ENCODE measurements at regions not wholly inside any gene's neighbourhood (a gene's known extent, or its start where the extent isn't known, plus 50 kb on each side); places are given as distances from the start of the nearest gene placed in this dataset.
A peak's percentile ranks its signal among the peaks of the same experiment; 100 is the strongest.

DNA sequence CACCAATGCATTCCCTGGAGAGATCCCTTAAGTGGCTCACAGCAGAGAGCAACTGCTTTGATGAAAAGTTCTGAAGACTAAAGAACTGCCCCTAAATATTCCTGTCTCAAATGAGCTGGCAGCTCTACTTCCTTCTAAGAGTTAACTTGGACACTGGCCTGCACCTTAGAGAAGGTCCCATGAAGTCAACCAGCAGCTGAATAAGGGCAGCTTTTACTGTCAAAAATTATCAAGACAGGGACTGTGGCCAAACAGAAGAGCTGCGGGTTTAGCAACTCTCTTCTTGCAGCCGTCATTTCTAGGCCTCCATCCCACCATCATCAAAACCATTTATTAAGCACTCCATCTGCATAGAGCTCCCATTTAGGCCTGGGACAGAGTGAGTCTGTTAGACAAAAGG is 491.1 kb upstream of the TSHZ3 start:
- Histone ChIP-seq H3K4me1 (ENCODE audit: control insufficient read depth in 5 of 5, insufficient read depth in 5 of 5, low read length in 5 of 5) (peaks cover 0 to 27% (median 9%) of the 10 kb centered on the region in 5 donors), H3K36me3 (ENCODE audit: control insufficient read depth in 4 of 4, insufficient read depth in 4 of 4, low read length in 4 of 4) (peaks cover 0 to 12% (median 4%) of the 10 kb centered on the region in 4 donors), H3K27ac (ENCODE audit: low read depth in 1 of 2, low read length in 1 of 2) (no peak overlapping the region), H3K27me3 (ENCODE audit: control insufficient read depth in 3 of 3, insufficient read depth in 3 of 3, low read length in 2 of 3) (no peaks in the 10 kb centered on the region), H3K4me3 (no peak overlapping the region), H3K9me3 (ENCODE audit: control insufficient read depth in 4 of 4, insufficient read depth in 3 of 4, low read length in 3 of 4) (peaks cover 0 to 13% (median 5%) of the 10 kb centered on the region in 4 donors), H3K9ac (ENCODE audit: insufficient read depth in 1 of 2, low read length in 2 of 2) (no peak overlapping the region)
- 84 to 89% methylated on average over 2 of the region's 2 CpGs for WGBS, 2 donors
- ATAC-seq (ENCODE audit: insufficient read depth, low FRiP score) (no peak), DNase-seq (peak; percentile 33 to 84 (median 69))
- TF ChIP-seq, protein P1, sequence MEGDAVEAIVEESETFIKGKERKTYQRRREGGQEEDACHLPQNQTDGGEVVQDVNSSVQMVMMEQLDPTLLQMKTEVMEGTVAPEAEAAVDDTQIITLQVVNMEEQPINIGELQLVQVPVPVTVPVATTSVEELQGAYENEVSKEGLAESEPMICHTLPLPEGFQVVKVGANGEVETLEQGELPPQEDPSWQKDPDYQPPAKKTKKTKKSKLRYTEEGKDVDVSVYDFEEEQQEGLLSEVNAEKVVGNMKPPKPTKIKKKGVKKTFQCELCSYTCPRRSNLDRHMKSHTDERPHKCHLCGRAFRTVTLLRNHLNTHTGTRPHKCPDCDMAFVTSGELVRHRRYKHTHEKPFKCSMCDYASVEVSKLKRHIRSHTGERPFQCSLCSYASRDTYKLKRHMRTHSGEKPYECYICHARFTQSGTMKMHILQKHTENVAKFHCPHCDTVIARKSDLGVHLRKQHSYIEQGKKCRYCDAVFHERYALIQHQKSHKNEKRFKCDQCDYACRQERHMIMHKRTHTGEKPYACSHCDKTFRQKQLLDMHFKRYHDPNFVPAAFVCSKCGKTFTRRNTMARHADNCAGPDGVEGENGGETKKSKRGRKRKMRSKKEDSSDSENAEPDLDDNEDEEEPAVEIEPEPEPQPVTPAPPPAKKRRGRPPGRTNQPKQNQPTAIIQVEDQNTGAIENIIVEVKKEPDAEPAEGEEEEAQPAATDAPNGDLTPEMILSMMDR (IDR thresholded peaks at IDR 0.05; ENCODE audit: control extremely low read depth, extremely low read depth) = no peak

- Histone ChIP-seq H3K27me3 (ENCODE audit: control insufficient read depth in 3 of 3, insufficient read depth in 3 of 3, low read length in 2 of 3) (no peaks in the 10 kb centered on the region), H3K4me1 (ENCODE audit: control insufficient read depth in 5 of 5, insufficient read depth in 5 of 5, low read length in 5 of 5) (peaks cover 0 to 27% (median 9%) of the 10 kb centered on the region in 5 donors), H3K36me3 (ENCODE audit: control insufficient read depth in 4 of 4, insufficient read depth in 4 of 4, low read length in 4 of 4) (peaks cover 0 to 10% (median 4%) of the 10 kb centered on the region in 4 donors), H3K27ac (ENCODE audit: low read depth in 1 of 2, low read length in 1 of 2) (no peak overlapping the region), H3K9me3 (ENCODE audit: control insufficient read depth in 4 of 4, insufficient read depth in 3 of 4, low read length in 3 of 4) (peaks cover 0 to 10% (median 3%) of the 10 kb centered on the region in 4 donors), H3K4me3 (no peak overlapping the region), H3K9ac (ENCODE audit: insufficient read depth in 1 of 2, low read length in 2 of 2) (no peak overlapping the region)
- ATAC-seq (ENCODE audit: insufficient read depth, low FRiP score) (no peak), DNase-seq (no peak)
- TF ChIP-seq, protein P1 (IDR thresholded peaks at IDR 0.05; ENCODE audit: control extremely low read depth, extremely low read depth) = no peak
- WGBS, 2 donors = 71 to 92% methylated on average over 1 of the region's 1 CpG
These were observed 492.5 kb upstream of the TSHZ3 start for GRCh38 chr19:31841755-31842154.

GRCh38 chr19:31863122-31863521 is 482.3 kb upstream of the ZNF507 start:
- TF ChIP-seq, protein P1 (IDR thresholded peaks at IDR 0.05; ENCODE audit: control extremely low read depth, extremely low read depth) = no peak
- WGBS, 2 donors = 87 to 91% methylated on average over 3 of the region's 3 CpGs

DNA sequence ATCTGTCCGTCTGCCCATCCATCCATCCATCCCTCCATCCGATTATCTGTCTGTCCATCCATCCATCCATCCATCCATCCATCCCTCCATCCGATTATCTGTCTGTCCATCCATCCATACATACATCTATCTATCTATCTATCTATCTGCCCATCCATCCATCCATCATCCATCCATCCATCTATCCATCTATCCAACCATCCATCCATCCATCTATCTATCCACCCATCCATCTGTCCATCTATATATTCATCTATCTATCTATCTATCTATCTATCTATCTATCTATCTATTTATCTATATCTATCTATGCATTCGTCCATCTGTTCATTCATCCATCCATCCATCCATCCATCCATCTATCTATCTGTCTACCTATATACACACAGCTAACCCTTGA is 471.1 kb upstream of the ZNF507 start:
- 94 to 96% methylated on average over 4 of the region's 4 CpGs for WGBS, 2 donors
- no peaks in the 10 kb centered on the region for H3K4me1 ChIP-seq (ENCODE audit: control insufficient read depth in 5 of 5, insufficient read depth in 5 of 5, low read length in 5 of 5)
- H3K27me3 ChIP-seq (ENCODE audit: control insufficient read depth in 3 of 3, insufficient read depth in 3 of 3, low read length in 2 of 3) = no peaks in the 10 kb centered on the region
- H3K4me3 ChIP-seq = no peak overlapping the region
- no peak overlapping the region for H3K27ac ChIP-seq (ENCODE audit: low read depth in 1 of 2, low read length in 1 of 2)
- H3K36me3 ChIP-seq (ENCODE audit: control insufficient read depth in 4 of 4, insufficient read depth in 4 of 4, low read length in 4 of 4) = no peaks in the 10 kb centered on the region
- no peak overlapping the region for H3K9ac ChIP-seq (ENCODE audit: insufficient read depth in 1 of 2, low read length in 2 of 2)
- TF ChIP-seq, protein P1 (IDR thresholded peaks at IDR 0.05; ENCODE audit: control extremely low read depth, extremely low read depth) = no peak
- peaks cover 0 to 5% (median 1%) of the 10 kb centered on the region in 4 donors for H3K9me3 ChIP-seq (ENCODE audit: control insufficient read depth in 4 of 4, insufficient read depth in 3 of 4, low read length in 3 of 4)
- ATAC-seq (ENCODE audit: insufficient read depth, low FRiP score) (no peak), DNase-seq (no peak)

More at GRCh38 chr19:31863122-31863521, 482.3 kb upstream of the ZNF507 start:
- Histone ChIP-seq H3K27me3 (ENCODE audit: control insufficient read depth in 3 of 3, insufficient read depth in 3 of 3, low read length in 2 of 3) (no peaks in the 10 kb centered on the region), H3K4me1 (ENCODE audit: control insufficient read depth in 5 of 5, insufficient read depth in 5 of 5, low read length in 5 of 5) (no peaks in the 10 kb centered on the region), H3K36me3 (ENCODE audit: control insufficient read depth in 4 of 4, insufficient read depth in 4 of 4, low read length in 4 of 4) (no peaks in the 10 kb centered on the region), H3K9ac (ENCODE audit: insufficient read depth in 1 of 2, low read length in 2 of 2) (no peak overlapping the region), H3K9me3 (ENCODE audit: control insufficient read depth in 4 of 4, insufficient read depth in 3 of 4, low read length in 3 of 4) (peaks cover 0 to 9% (median 3%) of the 10 kb centered on the region in 4 donors), H3K4me3 (no peak overlapping the region), H3K27ac (ENCODE audit: low read depth in 1 of 2, low read length in 1 of 2) (no peak overlapping the region)
- ATAC-seq (ENCODE audit: insufficient read depth, low FRiP score) (no peak), DNase-seq (no peak)

All from lung (tissue), 11 donors.